Skeletal muscle tissue (tissue), 3 donors: ENCODE measurements at regions not wholly inside any gene's neighbourhood (a gene's known extent, or its start where the extent isn't known, plus 50 kb on each side); places are given as distances from the start of the nearest gene placed in this dataset.

Source experiments
- H3K27ac ChIP-seq: one replicate; pipeline ENCODE4 v1.7.0; 2013; ENCODE audit warnings: mild to moderate bottlenecking, low read depth, low read length, inconsistent platforms
- H3K27me3 ChIP-seq, 3 donors: one replicate each; pipeline ENCODE4 v1.7.0; 2013; ENCODE audit warnings: low read length in 3 of 3; ENCODE audit not compliant: control insufficient read depth in 3 of 3, insufficient read depth in 3 of 3
- H3K36me3 ChIP-seq, 3 donors: one replicate each; pipeline ENCODE4 v1.7.0; 2013; ENCODE audit warnings: low read length in 3 of 3; ENCODE audit not compliant: control insufficient read depth in 3 of 3, insufficient read depth in 3 of 3
- H3K4me1 ChIP-seq, 3 donors: one replicate each; pipeline ENCODE4 v1.7.0; 2013; ENCODE audit warnings: low read length in 3 of 3, mild to moderate bottlenecking in 3 of 3; ENCODE audit not compliant: control insufficient read depth in 3 of 3, insufficient read depth in 3 of 3
- H3K4me3 ChIP-seq, 3 donors: one replicate each; pipeline ENCODE4 v1.7.0; 2013; ENCODE audit warnings: low read length in 3 of 3
- H3K9ac ChIP-seq, 3 donors: one replicate each; pipeline ENCODE4 v1.7.0; 2013; ENCODE audit warnings: low read length in 3 of 3, mild to moderate bottlenecking in 3 of 3, moderate library complexity in 2 of 3, low read depth in 1 of 3
- H3K9me3 ChIP-seq, 3 donors: one replicate each; pipeline ENCODE4 v1.7.0; 2013; ENCODE audit warnings: low read length in 3 of 3; ENCODE audit not compliant: control insufficient read depth in 3 of 3
- donor health status: Osteomylitis.

DNA sequence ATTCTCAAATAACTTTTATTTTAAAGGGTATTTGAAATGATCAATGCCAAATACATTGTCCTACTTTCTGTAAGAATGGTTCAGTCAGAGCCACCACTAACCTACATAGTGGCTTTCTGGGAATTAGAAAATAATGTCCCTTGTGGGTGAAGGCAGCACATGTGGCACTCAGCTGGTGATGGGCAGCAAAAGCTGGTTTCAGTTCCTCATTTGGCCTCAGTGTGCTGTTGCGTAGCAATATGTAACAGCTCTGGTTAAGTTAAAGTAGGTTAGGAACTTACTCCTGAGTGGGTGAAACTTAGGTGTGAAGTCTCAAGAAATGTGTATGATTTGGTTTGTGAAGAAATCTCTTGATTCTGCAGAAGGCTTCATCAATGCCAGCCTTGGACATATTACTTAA, 99.6 kb upstream of the SPEF2 start:
- Histone ChIP-seq H3K27me3 (no peaks in the 10 kb centered on the region), H3K9me3 (peaks cover 0 to 3% (median 0%) of the 10 kb centered on the region in 3 donors), H3K36me3 (no peaks in the 10 kb centered on the region)

DNA sequence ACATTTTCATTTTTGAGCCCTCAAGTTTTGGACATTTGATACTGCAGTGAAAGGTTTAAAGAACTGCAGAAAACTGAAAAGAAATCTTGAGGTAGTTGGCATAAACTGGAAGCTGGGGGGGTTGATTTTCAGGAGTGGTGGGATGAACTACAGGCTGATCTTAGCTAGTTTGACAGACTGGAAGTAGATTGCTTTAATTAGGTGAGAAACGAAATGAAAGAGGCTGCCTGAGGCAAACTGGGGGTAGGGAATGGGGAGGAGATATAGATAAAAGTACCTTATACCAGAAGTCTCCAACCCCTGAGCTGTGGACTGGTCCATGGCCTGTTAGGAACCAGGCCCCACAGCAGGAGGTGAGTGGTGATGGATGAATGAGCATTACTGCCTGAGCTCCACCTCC, 101.4 kb upstream of the SPEF2 start:
- Histone ChIP-seq H3K4me3 (no peak overlapping the region), H3K27ac (no peak overlapping the region), H3K9me3 (peaks cover 0 to 3% (median 0%) of the 10 kb centered on the region in 3 donors), H3K4me1 (no peaks in the 10 kb centered on the region), H3K27me3 (no peaks in the 10 kb centered on the region), H3K9ac (no peak overlapping the region), H3K36me3 (no peaks in the 10 kb centered on the region)

More for the DNA sequence above, 99.6 kb upstream of the SPEF2 start:
- H3K4me3 ChIP-seq: no peak overlapping the region
- no peaks in the 10 kb centered on the region for H3K4me1 ChIP-seq
- no peak overlapping the region for H3K27ac ChIP-seq
- no peak overlapping the region for H3K9ac ChIP-seq

DNA sequence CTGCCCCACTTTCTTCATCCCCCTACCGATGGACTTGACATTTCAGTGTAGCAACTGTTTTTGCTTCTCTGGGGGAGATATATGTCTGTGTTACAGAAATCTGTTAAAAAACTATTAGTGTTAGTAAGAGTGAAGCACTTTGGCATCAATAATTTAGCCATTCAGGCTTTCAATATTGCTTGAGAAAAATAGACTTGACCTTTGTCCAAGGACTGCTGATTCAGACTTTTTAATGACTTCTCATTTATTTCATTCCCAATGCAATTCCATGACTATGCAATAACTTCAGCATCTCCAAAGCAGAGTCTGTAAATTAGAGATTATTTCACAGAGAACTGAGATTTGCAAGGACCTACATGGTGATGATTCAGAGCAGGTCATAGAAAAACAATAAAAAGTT, 104.1 kb upstream of the SPEF2 start:
- Histone ChIP-seq H3K4me3 (no peak overlapping the region), H3K4me1 (no peaks in the 10 kb centered on the region), H3K9me3 (peaks cover 0 to 3% (median 3%) of the 10 kb centered on the region in 3 donors), H3K27ac (no peak overlapping the region), H3K27me3 (no peaks in the 10 kb centered on the region), H3K9ac (no peak overlapping the region), H3K36me3 (no peaks in the 10 kb centered on the region)

DNA sequence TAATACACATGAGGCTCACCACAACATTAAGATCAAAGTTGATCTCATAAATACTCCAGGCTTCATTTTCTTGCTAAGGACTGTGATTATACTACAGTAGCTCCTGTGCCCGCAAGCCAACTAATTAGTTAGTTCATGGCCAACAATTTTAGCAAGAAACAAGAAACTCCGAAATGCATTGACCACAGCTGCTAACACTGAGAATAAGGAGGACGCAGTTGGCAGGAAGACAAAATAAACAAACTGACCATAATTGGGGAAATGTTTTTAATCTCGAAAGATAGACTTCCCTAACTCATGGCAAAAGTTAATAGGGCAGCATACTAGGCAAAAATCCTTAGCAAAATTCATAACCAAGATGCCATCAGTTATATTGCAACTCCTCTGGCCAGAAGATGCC, 115.5 kb upstream of the SPEF2 start:
- no peak overlapping the region for H3K27ac ChIP-seq
- H3K27me3 ChIP-seq: no peaks in the 10 kb centered on the region
- no peak overlapping the region for H3K4me3 ChIP-seq
- no peaks in the 10 kb centered on the region for H3K36me3 ChIP-seq
- no peaks in the 10 kb centered on the region for H3K4me1 ChIP-seq
- H3K9ac ChIP-seq: no peak overlapping the region
- H3K9me3 ChIP-seq: peaks cover 0 to 13% (median 0%) of the 10 kb centered on the region in 3 donors

DNA sequence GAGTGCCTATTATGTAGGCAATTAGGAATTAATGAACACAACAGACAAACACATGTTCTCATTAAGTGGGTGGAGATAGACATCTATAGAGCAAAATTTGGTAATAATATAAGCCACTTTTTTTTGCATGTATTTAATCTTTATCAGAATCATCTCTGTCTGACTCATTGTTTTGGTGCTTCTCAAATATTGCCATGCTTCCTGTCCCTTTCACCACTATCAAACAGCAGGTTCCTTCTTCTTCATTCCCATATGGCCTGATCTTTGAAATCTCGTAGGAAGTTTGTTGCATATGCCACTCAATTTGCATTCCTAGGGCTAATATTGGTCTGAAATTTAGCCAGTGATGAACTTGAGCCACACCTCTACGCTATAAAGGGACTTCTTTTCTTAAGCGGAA, 128.9 kb upstream of the SPEF2 start:
- Histone ChIP-seq H3K36me3 (no peaks in the 10 kb centered on the region), H3K4me3 (no peak overlapping the region), H3K27ac (no peak overlapping the region), H3K9me3 (no peaks in the 10 kb centered on the region), H3K4me1 (no peaks in the 10 kb centered on the region), H3K27me3 (no peaks in the 10 kb centered on the region), H3K9ac (no peak overlapping the region)

DNA sequence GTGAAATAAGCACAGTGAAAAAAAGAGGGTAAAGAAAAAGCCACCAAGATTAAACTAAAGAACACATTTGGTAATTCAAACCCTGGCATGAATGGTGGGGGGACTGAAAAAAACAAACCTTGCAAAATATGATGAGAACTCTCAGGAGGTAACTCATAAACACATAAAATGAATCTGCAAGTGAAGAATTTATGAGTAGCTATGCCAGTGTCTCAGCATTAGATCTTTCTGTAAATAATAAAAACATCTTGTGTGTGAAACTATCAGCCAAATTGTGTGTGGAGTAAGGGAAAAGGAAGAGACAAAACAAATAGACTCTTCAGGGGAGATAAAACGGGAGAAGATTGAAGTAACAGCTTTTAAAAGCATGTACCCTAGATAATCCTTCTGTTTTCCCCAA, 129.6 kb upstream of the SPEF2 start:
- H3K4me1 ChIP-seq: no peaks in the 10 kb centered on the region
- H3K9me3 ChIP-seq: no peaks in the 10 kb centered on the region
- no peak overlapping the region for H3K27ac ChIP-seq
- H3K27me3 ChIP-seq: no peaks in the 10 kb centered on the region
- no peak overlapping the region for H3K4me3 ChIP-seq
- H3K36me3 ChIP-seq: no peaks in the 10 kb centered on the region
- H3K9ac ChIP-seq: no peak overlapping the region

DNA sequence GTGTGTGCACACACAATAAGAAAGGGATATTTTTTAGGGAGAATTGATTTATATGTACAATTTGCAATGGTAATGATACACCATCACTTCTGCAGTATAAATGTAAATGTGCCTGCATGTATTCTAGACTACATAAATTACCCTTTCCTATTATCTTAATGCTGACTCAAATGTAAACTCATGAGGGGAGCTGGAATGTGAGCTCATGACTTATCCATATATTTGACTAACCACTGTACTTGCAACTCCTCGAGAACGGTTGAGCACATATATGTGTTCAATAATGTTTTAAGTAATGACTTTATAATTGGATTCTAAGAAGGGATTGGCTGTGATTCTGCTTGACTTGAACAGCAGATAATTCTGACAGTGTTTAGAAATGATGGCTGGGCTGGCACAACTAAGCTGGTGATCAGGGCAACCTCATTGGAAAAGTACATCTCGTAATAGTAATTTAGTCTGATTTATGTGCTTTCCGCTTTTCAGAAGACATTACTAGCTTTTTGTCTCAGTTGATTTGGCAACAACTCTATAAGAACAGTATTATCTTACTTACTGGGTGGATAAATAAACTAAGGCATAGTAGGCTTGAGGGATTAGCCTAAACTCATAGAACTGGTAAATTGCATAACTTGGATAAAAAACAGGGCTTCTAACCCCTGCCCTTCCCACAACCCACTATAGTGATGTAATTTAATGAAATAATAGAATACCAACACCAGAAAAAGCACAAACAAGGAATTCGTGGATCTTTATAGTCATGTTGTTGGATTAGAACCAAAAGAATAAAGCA, 130.2 kb upstream of the SPEF2 start:
- H3K9me3 ChIP-seq: no peaks in the 10 kb centered on the region
- H3K4me1 ChIP-seq: no peaks in the 10 kb centered on the region
- no peaks in the 10 kb centered on the region for H3K36me3 ChIP-seq
- no peaks in the 10 kb centered on the region for H3K27me3 ChIP-seq
- no peak overlapping the region for H3K27ac ChIP-seq
- H3K9ac ChIP-seq: no peak overlapping the region
- H3K4me3 ChIP-seq: no peak overlapping the region

DNA sequence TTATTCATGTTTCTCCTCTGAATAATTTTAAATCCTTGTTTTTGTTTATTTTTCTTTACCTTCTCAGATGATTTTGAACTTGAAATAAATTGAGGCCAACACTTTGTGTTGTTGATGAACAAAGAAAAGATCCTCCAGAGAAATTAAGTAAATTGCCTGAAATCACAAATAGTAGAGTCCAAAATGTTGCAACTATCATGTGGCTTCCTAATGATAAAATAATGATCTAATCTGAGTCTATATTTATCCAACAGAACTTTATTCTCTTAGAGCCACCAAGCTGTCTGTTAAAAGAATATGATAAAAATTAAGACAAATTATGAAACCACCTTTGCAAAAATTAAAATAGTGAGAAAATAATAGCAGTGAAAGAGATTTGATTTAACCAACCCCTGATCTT, 132.2 kb upstream of the SPEF2 start:
- Histone ChIP-seq H3K4me1 (no peaks in the 10 kb centered on the region), H3K9me3 (no peaks in the 10 kb centered on the region), H3K36me3 (no peaks in the 10 kb centered on the region), H3K27ac (no peak overlapping the region), H3K9ac (no peak overlapping the region), H3K4me3 (no peak overlapping the region), H3K27me3 (no peaks in the 10 kb centered on the region)

DNA sequence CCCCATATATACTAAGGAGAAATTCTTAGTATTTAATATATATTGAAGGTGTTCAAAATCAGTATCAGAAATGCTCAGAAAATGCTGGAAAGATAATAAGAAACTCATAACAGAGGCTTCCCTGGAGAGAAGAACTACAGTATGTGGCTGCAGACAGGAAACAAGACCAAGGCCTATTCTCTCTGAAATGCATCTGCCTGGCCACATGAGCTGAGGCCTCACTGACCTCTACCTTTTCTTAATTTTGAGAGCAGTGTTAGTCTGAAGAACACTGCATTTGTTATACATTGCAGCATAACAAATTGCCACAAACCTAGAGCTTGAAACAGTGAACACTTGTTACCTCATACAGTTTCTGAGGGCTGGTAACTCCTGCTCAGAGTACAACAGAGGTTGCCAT, 133.4 kb upstream of the SPEF2 start:
- Histone ChIP-seq H3K9me3 (no peaks in the 10 kb centered on the region), H3K27me3 (no peaks in the 10 kb centered on the region), H3K9ac (no peak overlapping the region), H3K27ac (no peak overlapping the region), H3K4me1 (no peaks in the 10 kb centered on the region), H3K36me3 (no peaks in the 10 kb centered on the region), H3K4me3 (no peak overlapping the region)

DNA sequence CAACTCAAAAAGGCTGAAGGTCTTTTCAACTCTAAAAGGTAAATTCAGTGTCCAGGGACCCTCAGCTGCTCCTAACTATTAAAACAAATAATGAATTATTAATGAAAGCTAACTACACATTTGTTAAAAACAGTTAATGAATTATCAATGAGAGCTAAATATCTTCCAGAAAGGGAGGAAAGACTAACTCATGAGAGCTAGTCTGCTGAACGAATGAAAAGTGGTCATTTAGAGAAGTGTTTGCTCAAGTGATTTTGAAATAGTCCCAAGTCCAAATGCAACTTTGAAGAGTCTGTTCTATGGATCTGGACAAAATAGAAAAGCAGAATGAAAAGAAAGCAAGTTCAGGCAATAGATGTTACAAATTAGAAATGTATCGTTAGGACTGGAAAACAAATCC, 133.9 kb upstream of the SPEF2 start:
- H3K9ac ChIP-seq: no peak overlapping the region

More for the DNA sequence above, 133.9 kb upstream of the SPEF2 start:
- no peak overlapping the region for H3K4me3 ChIP-seq
- no peaks in the 10 kb centered on the region for H3K36me3 ChIP-seq
- no peaks in the 10 kb centered on the region for H3K9me3 ChIP-seq
- H3K27ac ChIP-seq: no peak overlapping the region
- H3K27me3 ChIP-seq: no peaks in the 10 kb centered on the region
- no peaks in the 10 kb centered on the region for H3K4me1 ChIP-seq
